ENCODE measurements at regions not wholly inside any gene's neighbourhood (a gene's known extent, or its start where the extent isn't known, plus 50 kb on each side); places are given as distances from the start of the nearest gene placed in this dataset.
"Not testable (repeated sequence)": the region's sequence is repeated elsewhere in the genome, so short reads cannot be mapped to it uniquely, and the experiment has no call there.

- no peak for DNase-seq
Measured at GRCh38 chr2:212766921-212767320, 228.3 kb upstream of the ERBB4 start.

- DNase-seq = no peak
Measured at GRCh38 chr2:212752730-212753351, 214.2 kb upstream of the ERBB4 start.

GRCh38 chr2:212745359-212745758 is 206.8 kb upstream of the ERBB4 start:
- DNase-seq = no peak

- DNase-seq = no peak
Measured at GRCh38 chr2:212737392-212738172, 199.0 kb upstream of the ERBB4 start.

- DNase-seq = no peak
Measured at GRCh38 chr2:212736385-212736726, 197.8 kb upstream of the ERBB4 start.

- no peak for DNase-seq
Measured at GRCh38 chr2:212733273-212733672, 194.7 kb upstream of the ERBB4 start.

- DNase-seq = no peak
Measured at GRCh38 chr2:212732860-212733259, 194.3 kb upstream of the ERBB4 start.

- no peak for DNase-seq
Measured at GRCh38 chr2:212730994-212731393, 192.4 kb upstream of the ERBB4 start.

- DNase-seq = no peak
Measured at GRCh38 chr2:212728717-212729116, 190.1 kb upstream of the ERBB4 start.

GRCh38 chr2:212727751-212728150 is 189.1 kb upstream of the ERBB4 start:
- no peak for DNase-seq

GRCh38 chr2:212726403-212726802 is 187.8 kb upstream of the ERBB4 start:
- DNase-seq = no peak

GRCh38 chr2:212725180-212725579 is 186.6 kb upstream of the ERBB4 start:
- DNase-seq = no peak

- no peak for DNase-seq
Measured at GRCh38 chr2:212723226-212723625, 184.6 kb upstream of the ERBB4 start.

- no peak for DNase-seq
Measured at GRCh38 chr2:212722046-212722445, 183.4 kb upstream of the ERBB4 start.

GRCh38 chr2:212721026-212721451 is 182.4 kb upstream of the ERBB4 start:
- DNase-seq = no peak

- DNase-seq = not testable (repeated sequence)
Measured at GRCh38 chr2:212715411-212715810, 176.8 kb upstream of the ERBB4 start.

- no peak for DNase-seq
Measured at GRCh38 chr2:212713681-212714080, 175.1 kb upstream of the ERBB4 start.

GRCh38 chr2:212712991-212713390 is 174.4 kb upstream of the ERBB4 start:
- DNase-seq = no peak

- no peak for DNase-seq
Measured at GRCh38 chr2:212712466-212712865, 173.9 kb upstream of the ERBB4 start.

GRCh38 chr2:212711856-212712255 is 173.3 kb upstream of the ERBB4 start:
- DNase-seq = no peak

GRCh38 chr2:212709280-212709679 is 170.7 kb upstream of the ERBB4 start:
- DNase-seq = no peak

- no peak for DNase-seq
Measured at GRCh38 chr2:212708355-212708754, 169.8 kb upstream of the ERBB4 start.

- DNase-seq = no peak
Measured at GRCh38 chr2:212695426-212695825, 156.8 kb upstream of the ERBB4 start.

GRCh38 chr2:212694398-212694797 is 155.8 kb upstream of the ERBB4 start:
- no peak for DNase-seq

- no peak for DNase-seq
Measured at GRCh38 chr2:212692466-212692865, 153.9 kb upstream of the ERBB4 start.

Data from stimulated activated CD4-positive, alpha-beta T cell treated with anti-CD3 and anti-CD28 coated beads, Interleukin-4, amount 100 ng/mL, for 4 hours (primary cell).